H1 (cell line): ENCODE measurements at regions not wholly inside any gene's neighbourhood (a gene's known extent, or its start where the extent isn't known, plus 50 kb on each side); places are given as distances from the start of the nearest gene placed in this dataset.

Source experiments
- BRCA1 ChIP-seq: IDR thresholded peaks from 2 replicates; pipeline ENCODE4 v1.6.1; 2012; ENCODE audit warnings: low read depth, low read length, improper control_type of control experiment
- CHD7 ChIP-seq: fragments of 300-600 bp; sonication (generic); IDR thresholded peaks from 2 replicates; pipeline ENCODE4 v1.7.1; 2012; ENCODE audit warnings: low read length, moderate library complexity, mild to moderate bottlenecking, inconsistent platforms; ENCODE audit not compliant: insufficient replicate concordance

DNA sequence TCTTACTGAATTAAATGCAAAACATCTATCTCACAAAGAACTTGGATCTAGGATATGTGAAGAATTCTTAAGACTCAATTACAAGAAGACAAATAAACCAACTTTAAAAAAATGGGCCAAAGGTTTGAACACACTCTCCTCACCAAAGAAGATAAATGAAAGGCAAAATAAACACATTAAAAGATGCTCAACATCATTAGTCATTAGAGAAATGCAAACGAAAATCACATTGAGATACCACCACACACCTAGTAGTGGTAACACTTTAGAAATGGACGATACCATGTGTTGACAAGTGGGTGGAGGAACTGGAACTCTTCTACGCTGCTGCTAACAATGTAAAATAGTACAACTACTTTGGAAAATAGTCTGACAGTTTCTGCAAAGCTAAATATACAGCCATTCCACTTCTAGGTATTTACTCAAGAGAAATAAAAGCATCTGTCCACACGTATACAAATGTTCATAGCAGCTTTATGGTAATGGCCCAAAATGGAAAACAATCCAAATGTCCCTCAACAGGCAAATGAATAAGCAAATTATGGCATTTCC, 194.3 kb downstream of the RHOU start (continued):
- TF ChIP-seq CHD7 (no peak), BRCA1 (no peak)
- TF ChIP-seq, all 59 proteins: peak for 0
